IMR-90 (cell line): ENCODE measurements at regions not wholly inside any gene's neighbourhood (a gene's known extent, or its start where the extent isn't known, plus 50 kb on each side); places are given as distances from the start of the nearest gene placed in this dataset.

ENCODE experiments used
- ATAC-seq: fragments of 200-7000 bp; cut with Tn5 transposase; 2 replicates; pipeline ENCODE4 v1.9.1; 2020; ENCODE audit warnings: low read depth, mild to moderate bottlenecking, moderate library complexity
- BruUV-seq: library from RNA; stranded (reverse); fragments of 400-500 nt; replicated peaks from 2 replicates; lab custom pipeline; 2021; lab: Mats Ljungman, UMichigan
- CTCF ChIA-PET: fragments of 300-600 bp; formaldehyde crosslinking; extraction: SDS; loops from one replicate; lab custom pipeline; 2021; ENCODE audit warnings: antibody characterized with exemption; lab: Yijun Ruan, JAX
- POLR2A ChIA-PET: fragments of 300-600 bp; sonication (Branson Sonifier 250); formaldehyde crosslinking; loops from one replicate; lab custom pipeline; 2022; ENCODE audit warnings: antibody characterized with exemption; ENCODE audit not compliant: unreplicated experiment; lab: Charles Lee
- DNase-seq: peaks from one replicate; pipeline ENCODE4 v3.0.0; 2013
- H2AFZ ChIP-seq: replicated peaks from 2 replicates; pipeline ENCODE3; 2013; ENCODE audit warnings: low read length, mild to moderate bottlenecking; ENCODE audit not compliant: poor library complexity
- H2AK5ac ChIP-seq: 2 replicates; pipeline ENCODE4 v1.6.1; 2013; ENCODE audit warnings: low read depth, low read length, inconsistent platforms
- H2AK9ac ChIP-seq: replicated peaks from 2 replicates; pipeline ENCODE3; 2013; ENCODE audit warnings: mild to moderate bottlenecking, low read depth, low read length, moderate library complexity; ENCODE audit not compliant: poor library complexity
- H2BK120ac ChIP-seq: 2 replicates; pipeline ENCODE4 v1.6.1; 2013; ENCODE audit warnings: low read depth, low read length, inconsistent platforms
- H2BK15ac ChIP-seq: 3 replicates; pipeline ENCODE4 v1.6.1; 2013; ENCODE audit warnings: low read depth, low read length, inconsistent platforms
- H2BK20ac ChIP-seq: 2 replicates; pipeline ENCODE4 v1.6.1; 2013; ENCODE audit warnings: low read depth, mild to moderate bottlenecking, inconsistent platforms, low read length, moderate library complexity
- H2BK5ac ChIP-seq: 2 replicates; pipeline ENCODE4 v1.6.1; 2013; ENCODE audit warnings: mild to moderate bottlenecking, low read depth, low read length, inconsistent platforms; ENCODE audit not compliant: poor library complexity, severe bottlenecking
- H3K14ac ChIP-seq: replicated peaks from 2 replicates; pipeline ENCODE4 v1.6.1; 2013; ENCODE audit warnings: low read depth, low read length, inconsistent platforms
- H3K18ac ChIP-seq: 2 replicates; pipeline ENCODE4 v1.6.1; 2013; ENCODE audit warnings: low read depth, low read length, control low read depth
- H3K23ac ChIP-seq: 2 replicates; pipeline ENCODE4 v1.6.1; 2013; ENCODE audit warnings: low read depth, low read length, inconsistent platforms
- H3K27ac ChIP-seq: 2 replicates; pipeline ENCODE4 v1.5.1; 2013; ENCODE audit warnings: mild to moderate bottlenecking, control low read depth, low read length; ENCODE audit not compliant: insufficient read depth
- H3K27me3 ChIP-seq: 2 replicates; pipeline ENCODE4 v1.6.1; 2013; ENCODE audit warnings: low read length; ENCODE audit not compliant: control insufficient read depth, insufficient read depth
- H3K36me3 ChIP-seq: 2 replicates; pipeline ENCODE4 v1.6.1; 2013; ENCODE audit warnings: low read length, mixed read lengths; ENCODE audit not compliant: control insufficient read depth, insufficient read depth
- H3K4ac ChIP-seq: 2 replicates; pipeline ENCODE4 v1.6.1; 2013; ENCODE audit warnings: low read depth, low read length, inconsistent platforms
- H3K4me1 ChIP-seq: 2 replicates; pipeline ENCODE4 v1.6.1; 2013; ENCODE audit warnings: low read length, mixed read lengths; ENCODE audit not compliant: control insufficient read depth, insufficient read depth
- H3K4me2 ChIP-seq: 2 replicates; pipeline ENCODE4 v1.6.1; 2013; ENCODE audit warnings: low read depth, mild to moderate bottlenecking, control low read depth, low read length, moderate library complexity
- H3K4me3 ChIP-seq: 2 replicates; pipeline ENCODE4 v1.5.1; 2013; ENCODE audit warnings: low read depth, mild to moderate bottlenecking, control low read depth, low read length, moderate library complexity; ENCODE audit not compliant: insufficient read depth
- H3K56ac ChIP-seq: 2 replicates; pipeline ENCODE4 v1.6.1; 2013; ENCODE audit warnings: low read length, inconsistent platforms; ENCODE audit not compliant: insufficient read depth; ENCODE audit errors: extremely low read depth
- H3K79me1 ChIP-seq, 2 experiments: 2 replicates each; pipeline ENCODE4 v1.6.1; 2013; ENCODE audit warnings: low read length in 2 of 2, inconsistent platforms in 1 of 2, low read depth in 1 of 2
- H3K9ac ChIP-seq: 2 replicates; pipeline ENCODE4 v1.6.1; 2013; ENCODE audit warnings: low read depth, low read length, control low read depth
- H3K9me1 ChIP-seq: 2 replicates; pipeline ENCODE4 v1.6.1; 2013; ENCODE audit warnings: low read length, inconsistent platforms; ENCODE audit not compliant: insufficient read depth
- H3K9me3 ChIP-seq: 2 replicates; pipeline ENCODE4 v1.6.1; 2013; ENCODE audit warnings: low read length; ENCODE audit not compliant: control insufficient read depth, insufficient read depth
- H4K20me1 ChIP-seq: 2 replicates; pipeline ENCODE4 v1.6.1; 2013; ENCODE audit warnings: low read length, inconsistent platforms; ENCODE audit not compliant: insufficient read depth
- H4K5ac ChIP-seq: 2 replicates; pipeline ENCODE4 v1.6.1; 2013; ENCODE audit warnings: mild to moderate bottlenecking, low read depth, low read length, control low read depth
- H4K8ac ChIP-seq, 2 experiments: 2 replicates each; pipeline ENCODE4 v1.6.1; 2013; ENCODE audit warnings: low read depth in 2 of 2, low read length in 2 of 2, control low read depth in 1 of 2, inconsistent platforms in 1 of 2
- H4K91ac ChIP-seq: 2 replicates; pipeline ENCODE4 v1.6.1; 2013; ENCODE audit warnings: low read depth, low read length, inconsistent platforms; ENCODE audit not compliant: insufficient read depth
- CEBPB ChIP-seq: IDR thresholded peaks from 2 replicates; pipeline ENCODE4 v1.6.1; 2012; ENCODE audit warnings: low read depth, low read length, improper control_type of control experiment
- RCOR1 ChIP-seq: IDR thresholded peaks from 2 replicates; pipeline ENCODE4 v1.6.1; 2012; ENCODE audit warnings: mild to moderate bottlenecking, low read length, improper control_type of control experiment; ENCODE audit not compliant: insufficient replicate concordance
- RFX5 ChIP-seq: IDR thresholded peaks from 2 replicates; pipeline ENCODE4 v1.8.0; 2012; ENCODE audit warnings: low read depth, mild to moderate bottlenecking, low read length, moderate library complexity
- WGBS, 2 experiments: methylation state at CpG; one replicate each; pipeline versions ENCODE4 v1.1.5 to v1.1.7; 2013; ENCODE audit warnings: missing lambda C conversion rate in 2 of 2; ENCODE audit not compliant: insufficient read length in 1 of 2; ENCODE audit errors: extremely low coverage in 2 of 2; 5-methylcytosine and 5-hydroxymethylcytosine counted together
- dilution Hi-C: fragments of 300-500 bp; cut with HindIII; formaldehyde crosslinking; loops from one replicate; pipeline ENCODE4 v1.14.3; 2018; ENCODE audit warnings: low sequenced_read_pairs; ENCODE audit not compliant: unreplicated experiment
- in situ Hi-C: fragments of 300-500 bp; cut with MboI; formaldehyde crosslinking; loops from 3 replicates; pipeline ENCODE4 v1.14.3; 2019; ENCODE audit warnings: low sequenced_read_pairs, inconsistent platforms, mixed read lengths
- intact Hi-C: fragments of 100-400 bp; cut with micrococcal nuclease; formaldehyde crosslinking; loops from 2 replicates; pipeline ENCODE4 v1.10.0; 2022

GRCh38 chr2:12979066-12979465 lies 262.3 kb downstream of the TRIB2 start:
- Histone ChIP-seq H3K9me1 (no peaks in the 10 kb centered on the region), H4K8ac (no peak overlapping the region), H3K4me3 (no peak overlapping the region), H2BK120ac (no peak overlapping the region), H3K14ac (no peak overlapping the region), H2BK15ac (no peak overlapping the region), H3K4me1 (no peaks in the 10 kb centered on the region), H3K79me1 (no peaks in the 10 kb centered on the region), H2BK20ac (no peak overlapping the region), H4K91ac (no peak overlapping the region), H3K27me3 (no peaks in the 10 kb centered on the region), H3K4me2 (no peak overlapping the region), H3K27ac (no peak overlapping the region), H2AK9ac (no peak overlapping the region), H3K9me3 (no peaks in the 10 kb centered on the region), H3K36me3 (no peaks in the 10 kb centered on the region), H4K5ac (no peak overlapping the region), H2AK5ac (no peak overlapping the region), H4K20me1 (no peaks in the 10 kb centered on the region), H3K18ac (no peak overlapping the region), H3K56ac (no peak overlapping the region), H3K23ac (no peak overlapping the region), H3K4ac (no peak overlapping the region), H2AFZ (no peak overlapping the region), H2BK5ac (no peak overlapping the region), H3K9ac (no peak overlapping the region)
- intact Hi-C loops (no loop called here), in situ Hi-C loops (no loop called here), dilution Hi-C loops (no loop called here)
- DNase-seq = no peak
- ChIA-PET CTCF (no interaction called here), POLR2A (no interaction called here)
- no peak for ATAC-seq
- TF ChIP-seq RFX5 (no peak), CEBPB (peak; percentile 49; the same call in 1 of the 2 replicates), RCOR1 (no peak)
- BruUV-seq = no TSS peak
- 100% methylated on average over 2 of the region's 3 CpGs; no CpG with 5 or more reads in 1 of the 2 experiments for WGBS, 2 experiments
